ENCODE measurements at regions not wholly inside any gene's neighbourhood (a gene's known extent, or its start where the extent isn't known, plus 50 kb on each side); places are given as distances from the start of the nearest gene placed in this dataset.
A peak's percentile ranks its signal among the peaks of the same experiment; 100 is the strongest.

DNA sequence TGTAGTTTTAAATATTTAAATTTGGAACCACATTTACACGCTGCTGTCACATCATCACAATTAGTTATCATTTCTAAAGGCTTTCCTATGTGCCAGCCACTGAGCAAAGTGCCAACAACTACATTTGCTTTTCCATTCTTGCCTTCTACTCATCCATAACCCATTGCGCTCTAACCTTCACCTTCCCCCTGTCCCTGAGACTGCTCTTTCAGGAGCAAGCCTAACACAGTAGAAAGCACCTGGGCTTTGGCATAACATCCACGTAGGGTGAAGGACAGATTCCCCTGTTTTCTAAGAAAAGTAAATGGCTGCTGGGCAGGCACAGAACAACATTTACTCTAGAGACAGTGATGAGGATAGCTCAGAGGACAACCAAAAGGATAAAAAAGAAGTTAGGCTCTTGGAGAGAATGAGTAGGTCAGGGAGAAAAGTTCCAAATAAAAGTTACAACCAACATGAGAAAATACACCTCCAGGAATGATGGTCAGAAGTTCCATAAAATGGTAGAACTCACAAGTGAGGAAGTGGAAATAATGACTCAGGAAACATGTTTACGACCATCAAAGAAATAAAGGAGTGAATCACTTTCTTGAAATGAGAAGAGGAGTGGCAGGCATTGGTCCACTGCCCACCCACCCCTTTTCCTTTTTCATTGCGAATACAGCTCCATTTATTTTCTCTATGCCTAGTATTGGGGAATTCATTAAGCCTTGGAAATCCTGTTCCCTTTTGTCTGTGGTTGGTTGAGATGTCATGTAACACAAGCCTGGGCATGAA lies 77.2 kb downstream of the PFDN4 start:
- Histone ChIP-seq H3K56ac (replicated peaks; ENCODE audit: insufficient read length, low read depth, low read length) (no peak overlapping the region), H3K23me2 (ENCODE audit: low read depth, low read length) (no peaks in the 10 kb centered on the region), H2AK5ac (ENCODE audit: low read depth, low read length) (no peak overlapping the region), H2BK5ac (ENCODE audit: low read depth, low read length) (peak overlapping the region; percentile 20; the same call in 1 of the 2 replicates), H3K4me3 (ENCODE audit: extremely low read depth in 1 of 4, insufficient read depth in 2 of 4, low read depth in 3 of 4, low read length in 4 of 4) (no peak overlapping the region), H2BK20ac (ENCODE audit: low read length) (no peak overlapping the region), H2AFZ (ENCODE audit: low read length) (no peak overlapping the region), H3K14ac (ENCODE audit: insufficient read length) (no peak overlapping the region), H3K79me1 (ENCODE audit: low read depth, low read length) (no peaks in the 10 kb centered on the region; the same call in 1 of the 2 replicates), H3K4ac (replicated peaks; ENCODE audit: insufficient read length, low read depth, low read length) (no peak overlapping the region), H3K27me3 (replicated peaks in 1 of 4; ENCODE audit: control insufficient read depth in 3 of 4, extremely low read depth in 1 of 4, insufficient read depth in 3 of 4, low read length in 3 of 4) (no peaks in the 10 kb centered on the region), H3K18ac (ENCODE audit: extremely low read depth, low read length) (no peak overlapping the region), H2BK12ac (ENCODE audit: low read depth, low read length) (peak overlapping the region; percentile 35; the same call in 1 of the 2 replicates), H3K4me1 (replicated peaks in 1 of 4; ENCODE audit: control insufficient read depth in 3 of 4, insufficient read depth in 4 of 4, low read length in 3 of 4) (no peaks in the 10 kb centered on the region), H4K5ac (ENCODE audit: insufficient read length, low read depth, low read length) (no peak overlapping the region), H3K9ac (replicated peaks in 1 of 4; ENCODE audit: extremely low read depth in 1 of 4, low read depth in 3 of 4, low read length in 3 of 4) (no peak overlapping the region), H4K91ac (replicated peaks; ENCODE audit: insufficient read length, low read length) (no peak overlapping the region), H3K9me3 (ENCODE audit: insufficient read depth in 2 of 2, low read depth in 1 of 2, low read length in 1 of 2) (no peaks in the 10 kb centered on the region), H4K8ac (ENCODE audit: extremely low read depth, insufficient read depth, low read length) (no peak overlapping the region), H3K23ac (ENCODE audit: insufficient read length) (no peak overlapping the region), H2BK15ac (ENCODE audit: low read length) (no peak overlapping the region), H3K4me2 (ENCODE audit: insufficient read depth in 1 of 2, low read depth in 2 of 2, low read length in 2 of 2) (no peak overlapping the region), H2BK120ac (replicated peaks; ENCODE audit: low read depth, low read length) (no peak overlapping the region), H3K27ac (ENCODE audit: low read depth, low read length) (no peak overlapping the region), H3K79me2 (ENCODE audit: control insufficient read depth in 1 of 2, insufficient read depth in 2 of 2, low read length in 2 of 2) (no peaks in the 10 kb centered on the region), H3K36me3 (ENCODE audit: control insufficient read depth in 2 of 4, insufficient read depth in 4 of 4, low read length in 3 of 4) (no peaks in the 10 kb centered on the region), H4K20me1 (replicated peaks in 1 of 2; ENCODE audit: control insufficient read depth in 1 of 2, insufficient read depth in 2 of 2, low read length in 2 of 2) (no peaks in the 10 kb centered on the region)
- WGBS, 2 experiments (ENCODE audit: extremely low coverage in 1 of 2, insufficient coverage in 1 of 2, insufficient read length in 1 of 2, insufficient replicate concordance in 2 of 2, low coverage in 1 of 2, low lambda C conversion rate in 2 of 2, missing lambda C conversion rate in 1 of 2), result 90% methylated on average over 5 of the region's 5 CpGs; no CpG with 5 or more reads in 1 of the 2 experiments
- no peak for FAIRE-seq
- ChIA-PET CTCF (ENCODE audit: partially characterized antibody) (interaction anchor here (0.6 kb wide), 1 partner anchor 52 kb away, joined by 3 read pairs; no protein-coding TSS in a partner anchor), POLR2A (ENCODE audit: partially characterized antibody) (no interaction called here)
- no peak for DNase-seq (ENCODE audit: low read depth in 1 of 2, low spot score in 2 of 2)
- TF ChIP-seq, protein P1, sequence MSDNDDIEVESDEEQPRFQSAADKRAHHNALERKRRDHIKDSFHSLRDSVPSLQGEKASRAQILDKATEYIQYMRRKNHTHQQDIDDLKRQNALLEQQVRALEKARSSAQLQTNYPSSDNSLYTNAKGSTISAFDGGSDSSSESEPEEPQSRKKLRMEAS (IDR thresholded peaks at IDR 0.05), result no peak
- TF ChIP-seq FOSL1 (IDR thresholded peaks at IDR 0.05; ENCODE audit: insufficient read depth, low read depth, low read length) (no peak), RBBP5 (IDR thresholded peaks at IDR 0.05; ENCODE audit: borderline replicate concordance, low read depth, low read length) (no peak), CHD2 (IDR thresholded peaks at IDR 0.05; ENCODE audit: low read length) (no peak), TBP (IDR thresholded peaks at IDR 0.05; ENCODE audit: low read depth, low read length) (no peak), NRF1 (IDR thresholded peaks at IDR 0.05; ENCODE audit: low read depth, low read length) (no peak), TEAD4 (IDR thresholded peaks at IDR 0.05; ENCODE audit: low read depth, low read length) (no peak), TAF1 (IDR thresholded peaks at IDR 0.05; ENCODE audit: low read depth, low read length) (no peak)
- TF ChIP-seq, protein P2, sequence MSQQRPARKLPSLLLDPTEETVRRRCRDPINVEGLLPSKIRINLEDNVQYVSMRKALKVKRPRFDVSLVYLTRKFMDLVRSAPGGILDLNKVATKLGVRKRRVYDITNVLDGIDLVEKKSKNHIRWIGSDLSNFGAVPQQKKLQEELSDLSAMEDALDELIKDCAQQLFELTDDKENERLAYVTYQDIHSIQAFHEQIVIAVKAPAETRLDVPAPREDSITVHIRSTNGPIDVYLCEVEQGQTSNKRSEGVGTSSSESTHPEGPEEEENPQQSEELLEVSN (IDR thresholded peaks at IDR 0.05), result no peak
- TF ChIP-seq, protein P3, sequence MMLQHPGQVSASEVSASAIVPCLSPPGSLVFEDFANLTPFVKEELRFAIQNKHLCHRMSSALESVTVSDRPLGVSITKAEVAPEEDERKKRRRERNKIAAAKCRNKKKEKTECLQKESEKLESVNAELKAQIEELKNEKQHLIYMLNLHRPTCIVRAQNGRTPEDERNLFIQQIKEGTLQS (IDR thresholded peaks at IDR 0.05; ENCODE audit: insufficient read depth, low read depth, low read length), result no peak
- TF ChIP-seq, protein P4, sequence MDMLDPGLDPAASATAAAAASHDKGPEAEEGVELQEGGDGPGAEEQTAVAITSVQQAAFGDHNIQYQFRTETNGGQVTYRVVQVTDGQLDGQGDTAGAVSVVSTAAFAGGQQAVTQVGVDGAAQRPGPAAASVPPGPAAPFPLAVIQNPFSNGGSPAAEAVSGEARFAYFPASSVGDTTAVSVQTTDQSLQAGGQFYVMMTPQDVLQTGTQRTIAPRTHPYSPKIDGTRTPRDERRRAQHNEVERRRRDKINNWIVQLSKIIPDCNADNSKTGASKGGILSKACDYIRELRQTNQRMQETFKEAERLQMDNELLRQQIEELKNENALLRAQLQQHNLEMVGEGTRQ (IDR thresholded peaks at IDR 0.05; ENCODE audit: low read length), result no peak

Data from H1 (cell line).